Spleen (tissue), 11 donors: ENCODE measurements at regions not wholly inside any gene's neighbourhood (a gene's known extent, or its start where the extent isn't known, plus 50 kb on each side); places are given as distances from the start of the nearest gene placed in this dataset.

Source experiments
- DNase-seq: peaks from one replicate; pipeline ENCODE4 v3.0.0-alpha.2; 2020
- H3K27ac ChIP-seq, 8 donors: fragments of 200-600 bp; sonication (generic) in 7 of 8; 1 replicate in 4 of 8; 2 replicates in 4 of 8; pipeline versions ENCODE4 v1.5.0 to v1.8.0; 2016 to 2021; ENCODE audit warnings: inconsistent platforms in 4 of 8, mild to moderate bottlenecking in 4 of 8, moderate library complexity in 1 of 8
- H3K27me3 ChIP-seq, 7 donors: fragments of 200-600 bp; sonication (generic) in 6 of 7; replicated peaks in 1 of 7; 1 replicate in 4 of 7; 2 replicates in 3 of 7; pipeline versions ENCODE4 v1.5.0 to v1.8.0; 2016 to 2021; ENCODE audit warnings: inconsistent platforms in 3 of 7, mild to moderate bottlenecking in 1 of 7
- H3K36me3 ChIP-seq, 6 donors: fragments of 200-600 bp; sonication (generic) in 5 of 6; 1 replicate in 4 of 6; 2 replicates in 2 of 6; pipeline versions ENCODE4 v1.5.0 to v1.8.0; 2016 to 2021; ENCODE audit warnings: inconsistent platforms in 2 of 6
- H3K4me1 ChIP-seq, 6 donors: fragments of 200-600 bp; sonication (generic) in 5 of 6; 1 replicate in 3 of 6; 2 replicates in 3 of 6; pipeline versions ENCODE4 v1.5.0 to v1.8.0; 2016 to 2021; ENCODE audit warnings: inconsistent platforms in 3 of 6
- H3K4me3 ChIP-seq, 8 donors: fragments of 200-600 bp; sonication (generic) in 7 of 8; 1 replicate in 4 of 8; 2 replicates in 4 of 8; pipeline versions ENCODE4 v1.5.0 to v1.8.0; 2016 to 2021; ENCODE audit warnings: inconsistent platforms in 4 of 8, mild to moderate bottlenecking in 4 of 8, moderate library complexity in 2 of 8
- H3K9me3 ChIP-seq, 8 donors: fragments of 200-600 bp; sonication (generic) in 7 of 8; 1 replicate in 4 of 8; 2 replicates in 4 of 8; pipeline versions ENCODE4 v1.5.0 to v1.8.0; 2016 to 2021; ENCODE audit warnings: inconsistent platforms in 4 of 8
- CTCF ChIP-seq, 11 experiments: fragments of 200-600 bp in 7 of 11; fragments of 450-650 bp in 4 of 11; sonication (generic) in 4 of 11; IDR thresholded peaks in 8 of 11; conservative IDR thresholded peaks in 3 of 11; 1 replicate in 7 of 11; 2 replicates in 4 of 11; pipeline versions ENCODE4 v1.4.0 to v1.8.0; 2016 to 2021; ENCODE audit warnings: antibody characterized with exemption in 11 of 11, inconsistent platforms in 4 of 11, mild to moderate bottlenecking in 1 of 11
- POLR2A ChIP-seq, 3 donors: fragments of 450-650 bp; IDR thresholded peaks; one replicate each; pipeline ENCODE4 v1.5.1; 2017; ENCODE audit warnings: antibody characterized with exemption in 3 of 3, mild to moderate bottlenecking in 1 of 3
- POLR2AphosphoS5 ChIP-seq, 3 donors: sonication (generic); formaldehyde crosslinking; IDR thresholded peaks; one replicate each; pipeline ENCODE4 v1.5.1; 2017; ENCODE audit warnings: antibody characterized with exemption in 3 of 3
- WGBS, 5 donors: extraction: QIAGEN DNeasy Blood & Tissue Kit in 3 of 5; methylation state at CpG; one replicate each; pipeline versions ENCODE4 v1.1.5 to v1.1.7; 2013 to 2018; 5-methylcytosine and 5-hydroxymethylcytosine counted together
- intact Hi-C: fragments of 100-400 bp; cut with DNase I; formaldehyde crosslinking; loops from one replicate; pipeline ENCODE4 v1.15.0; 2023; ENCODE audit warnings: low total_unique reads
- donor health status: healthy with polysubstance abuse.
- donor health status: DM: no; HTN: no; CAD: no; lungs with moderate emphysema.
- donor health status: DM: no; HTN: no; CAD: no.
- donor health status: Bipolar disorder and iron deficiency.
- donor health status: healthy.
- donor health status: DM: no; HTN: no; CAD: no.
- donor health status: DM: yes; HTN: yes; CAD: no.

GRCh38 chr3:164897342-164897741, 181.0 kb downstream of the SI start:
- no peaks in the 10 kb centered on the region for H3K27me3 ChIP-seq
- TF ChIP-seq POLR2A (IDR thresholded peaks at IDR 0.05): no peak
- no peak for TF ChIP-seq POLR2AphosphoS5 (IDR thresholded peaks at IDR 0.05)
- no peak for TF ChIP-seq CTCF (IDR thresholded peaks at IDR 0.05 in 8 of 11, conservative IDR thresholded peaks at IDR 0.05 in 3 of 11)
- no peak for DNase-seq
- H3K4me1 ChIP-seq: no peaks in the 10 kb centered on the region
- no peak overlapping the region for H3K4me3 ChIP-seq
- WGBS, 5 donors: 57 to 68% (median 65%) methylated on average over 1 of the region's 1 CpG
- no peak overlapping the region for H3K27ac ChIP-seq
- no peaks in the 10 kb centered on the region for H3K36me3 ChIP-seq
- H3K9me3 ChIP-seq: no peaks in the 10 kb centered on the region
- intact Hi-C loops: no loop called here

- H3K27ac ChIP-seq: no peak overlapping the region
- no peak for DNase-seq
- H3K9me3 ChIP-seq: peaks cover 0 to 36% (median 17%) of the 10 kb centered on the region in 8 donors
- no peaks in the 10 kb centered on the region for H3K4me1 ChIP-seq
- H3K4me3 ChIP-seq: no peak overlapping the region
- no peaks in the 10 kb centered on the region for H3K36me3 ChIP-seq
- no peaks in the 10 kb centered on the region for H3K27me3 ChIP-seq
- intact Hi-C loops: no loop called here
- TF ChIP-seq POLR2AphosphoS5 (IDR thresholded peaks at IDR 0.05) (no peak), CTCF (IDR thresholded peaks at IDR 0.05 in 8 of 11, conservative IDR thresholded peaks at IDR 0.05 in 3 of 11) (no peak), POLR2A (IDR thresholded peaks at IDR 0.05) (no peak)
These were observed 188.2 kb downstream of the SI start for GRCh38 chr3:164890061-164890460.

- peaks cover 0 to 18% (median 9%) of the 10 kb centered on the region in 8 donors for H3K9me3 ChIP-seq
- intact Hi-C loops: no loop called here
- no peaks in the 10 kb centered on the region for H3K4me1 ChIP-seq
- no peak for TF ChIP-seq POLR2AphosphoS5 (IDR thresholded peaks at IDR 0.05)
- TF ChIP-seq CTCF (IDR thresholded peaks at IDR 0.05 in 8 of 11, conservative IDR thresholded peaks at IDR 0.05 in 3 of 11): no peak
- no peak for TF ChIP-seq POLR2A (IDR thresholded peaks at IDR 0.05)
- no peak for DNase-seq
- H3K27me3 ChIP-seq: no peaks in the 10 kb centered on the region
- no peaks in the 10 kb centered on the region for H3K36me3 ChIP-seq
- H3K4me3 ChIP-seq: no peak overlapping the region
- H3K27ac ChIP-seq: no peak overlapping the region
These were observed 195.1 kb downstream of the SI start for GRCh38 chr3:164883171-164883570.

GRCh38 chr3:164879201-164879600, 199.1 kb downstream of the SI start:
- intact Hi-C loops: no loop called here
- no peaks in the 10 kb centered on the region for H3K9me3 ChIP-seq

More at GRCh38 chr3:164879201-164879600, 199.1 kb downstream of the SI start:
- H3K27ac ChIP-seq: no peak overlapping the region
- 52 to 67% (median 62%) methylated on average over 4 of the region's 4 CpGs for WGBS, 5 donors
- no peaks in the 10 kb centered on the region for H3K4me1 ChIP-seq
- H3K4me3 ChIP-seq: no peak overlapping the region
- H3K27me3 ChIP-seq: no peaks in the 10 kb centered on the region
- DNase-seq: no peak
- H3K36me3 ChIP-seq: no peaks in the 10 kb centered on the region
- no peak for TF ChIP-seq CTCF (IDR thresholded peaks at IDR 0.05 in 8 of 11, conservative IDR thresholded peaks at IDR 0.05 in 3 of 11)
- TF ChIP-seq POLR2A (IDR thresholded peaks at IDR 0.05): no peak
- TF ChIP-seq POLR2AphosphoS5 (IDR thresholded peaks at IDR 0.05): no peak
